ENCODE measurements at regions not wholly inside any gene's neighbourhood (a gene's known extent, or its start where the extent isn't known, plus 50 kb on each side); places are given as distances from the start of the nearest gene placed in this dataset.
"Not testable (repeated sequence)": the region's sequence is repeated elsewhere in the genome, so short reads cannot be mapped to it uniquely, and the experiment has no call there.

DNA sequence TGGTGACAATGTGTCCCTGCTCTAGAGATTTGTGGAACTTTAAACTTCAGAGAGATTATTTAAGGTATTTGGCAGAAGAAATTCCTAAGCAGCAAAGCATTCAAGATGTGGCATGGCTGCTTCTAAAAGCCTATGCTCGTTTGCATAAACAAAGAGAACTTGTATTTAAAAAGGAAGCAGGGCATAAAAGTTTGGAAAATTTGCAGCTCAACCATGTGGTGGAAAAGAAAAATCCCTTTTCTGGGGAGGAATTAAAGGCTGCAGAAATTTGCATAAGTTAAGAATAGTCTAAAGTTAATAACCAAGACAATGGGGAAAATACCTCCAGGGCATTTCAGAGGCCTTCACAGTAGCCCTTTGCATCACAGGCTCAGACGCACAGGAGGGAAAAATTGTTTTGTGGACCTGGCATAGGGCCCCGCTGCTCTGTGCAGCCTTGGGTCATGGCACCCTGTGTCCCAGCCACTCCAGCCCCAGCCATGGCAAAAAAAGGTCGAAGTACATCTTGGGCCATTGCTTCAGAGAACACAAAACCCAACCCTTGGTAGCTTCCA, 1109.1 kb downstream of the OTOL1 start:
- no peak overlapping the region for H3K4me3 ChIP-seq (replicated peaks; ENCODE audit: low read depth, low read length)
- no peak for DNase-seq (ENCODE audit: extremely low read depth, low read depth)
- TF ChIP-seq, protein P1, sequence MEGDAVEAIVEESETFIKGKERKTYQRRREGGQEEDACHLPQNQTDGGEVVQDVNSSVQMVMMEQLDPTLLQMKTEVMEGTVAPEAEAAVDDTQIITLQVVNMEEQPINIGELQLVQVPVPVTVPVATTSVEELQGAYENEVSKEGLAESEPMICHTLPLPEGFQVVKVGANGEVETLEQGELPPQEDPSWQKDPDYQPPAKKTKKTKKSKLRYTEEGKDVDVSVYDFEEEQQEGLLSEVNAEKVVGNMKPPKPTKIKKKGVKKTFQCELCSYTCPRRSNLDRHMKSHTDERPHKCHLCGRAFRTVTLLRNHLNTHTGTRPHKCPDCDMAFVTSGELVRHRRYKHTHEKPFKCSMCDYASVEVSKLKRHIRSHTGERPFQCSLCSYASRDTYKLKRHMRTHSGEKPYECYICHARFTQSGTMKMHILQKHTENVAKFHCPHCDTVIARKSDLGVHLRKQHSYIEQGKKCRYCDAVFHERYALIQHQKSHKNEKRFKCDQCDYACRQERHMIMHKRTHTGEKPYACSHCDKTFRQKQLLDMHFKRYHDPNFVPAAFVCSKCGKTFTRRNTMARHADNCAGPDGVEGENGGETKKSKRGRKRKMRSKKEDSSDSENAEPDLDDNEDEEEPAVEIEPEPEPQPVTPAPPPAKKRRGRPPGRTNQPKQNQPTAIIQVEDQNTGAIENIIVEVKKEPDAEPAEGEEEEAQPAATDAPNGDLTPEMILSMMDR (IDR thresholded peaks at IDR 0.05; ENCODE audit: low read depth, low read length, missing control alignments) = no peak

DNA sequence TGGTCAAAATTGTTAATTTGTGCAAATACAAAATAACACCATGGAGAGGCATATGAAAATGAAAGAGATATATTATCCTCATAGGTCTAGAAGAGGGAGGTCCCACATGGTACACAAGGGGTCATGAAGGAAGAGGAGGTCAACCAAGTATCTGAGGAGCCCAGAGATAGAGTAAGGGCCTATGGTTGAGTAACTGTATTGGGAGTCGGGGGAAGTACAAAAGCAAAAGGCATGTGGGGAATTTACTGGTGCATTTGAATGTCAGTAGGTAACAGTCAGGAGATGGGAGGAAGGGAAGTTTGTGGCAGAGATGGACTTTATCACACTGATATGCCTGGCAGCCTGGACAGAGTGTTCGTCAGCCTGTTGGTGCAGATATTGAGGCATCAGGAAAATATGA, 1113.7 kb downstream of the OTOL1 start:
- DNase-seq (ENCODE audit: extremely low read depth, low read depth) = no peak
- TF ChIP-seq, protein P1 (IDR thresholded peaks at IDR 0.05; ENCODE audit: low read depth, low read length, missing control alignments) = no peak
- H3K4me3 ChIP-seq (replicated peaks; ENCODE audit: low read depth, low read length) = no peak overlapping the region

DNA sequence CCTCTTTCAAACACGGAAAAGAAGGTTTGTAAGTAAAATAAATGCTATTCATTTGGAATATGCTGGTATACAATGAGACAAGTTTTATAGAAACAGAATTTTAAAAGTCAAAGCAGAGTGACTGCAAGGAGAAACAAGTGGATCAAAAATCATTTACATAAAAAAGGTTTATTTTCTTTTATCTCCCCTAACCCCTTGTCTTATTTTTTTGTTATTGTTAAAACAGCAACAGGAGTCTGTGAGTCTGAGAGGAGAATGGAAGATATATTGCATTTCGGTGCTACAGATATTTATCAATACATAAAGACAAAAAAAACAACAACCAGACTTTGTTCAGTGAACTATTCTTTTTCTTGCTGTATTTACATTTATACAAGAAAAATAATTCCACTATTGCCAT, 1116.4 kb downstream of the OTOL1 start:
- no peak for DNase-seq (ENCODE audit: extremely low read depth, low read depth)
- TF ChIP-seq, protein P1 (IDR thresholded peaks at IDR 0.05; ENCODE audit: low read depth, low read length, missing control alignments) = no peak
- no peak overlapping the region for H3K4me3 ChIP-seq (replicated peaks; ENCODE audit: low read depth, low read length)

DNA sequence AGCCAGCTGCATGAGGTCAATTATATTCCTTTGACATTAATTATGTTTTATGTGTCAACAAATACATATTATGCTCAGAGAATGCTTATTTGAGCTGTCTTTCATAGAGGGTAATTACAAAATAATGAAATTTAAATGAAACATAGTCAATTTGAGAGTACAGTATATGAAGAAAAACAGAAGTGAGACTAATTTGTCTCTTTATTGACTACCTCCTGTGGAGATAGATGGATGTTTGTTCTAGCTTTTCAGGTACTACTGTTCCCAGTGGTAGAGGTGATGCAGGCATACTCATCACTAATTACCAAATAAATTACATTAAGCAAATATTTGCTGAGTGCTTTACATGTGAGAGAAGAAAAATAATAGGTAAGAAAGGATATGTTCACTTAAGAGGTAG, 1129.6 kb downstream of the OTOL1 start:
- no peak for DNase-seq (ENCODE audit: extremely low read depth, low read depth)
- TF ChIP-seq, protein P1 (IDR thresholded peaks at IDR 0.05; ENCODE audit: low read depth, low read length, missing control alignments) = no peak
- no peak overlapping the region for H3K4me3 ChIP-seq (replicated peaks; ENCODE audit: low read depth, low read length)

DNA sequence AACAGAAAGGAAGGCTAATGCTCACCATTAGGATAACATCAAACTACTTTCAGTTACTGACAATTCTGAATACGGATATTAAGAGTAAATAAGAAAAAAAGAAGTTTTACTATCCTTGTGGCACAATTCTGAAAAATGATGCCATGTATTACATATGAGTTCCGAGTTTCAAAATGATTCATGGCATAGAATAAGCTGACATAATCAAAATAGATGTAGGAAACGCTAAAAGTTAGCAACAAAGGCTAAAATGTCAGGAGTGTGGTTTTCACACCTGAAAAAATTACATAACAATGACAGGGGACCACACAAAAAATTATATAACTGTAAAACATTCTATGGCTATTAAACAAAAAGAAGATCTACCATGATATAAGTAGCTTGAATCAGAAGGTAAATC, 1131.9 kb downstream of the OTOL1 start:
- no peak overlapping the region for H3K4me3 ChIP-seq (replicated peaks; ENCODE audit: low read depth, low read length)
- TF ChIP-seq, protein P1 (IDR thresholded peaks at IDR 0.05; ENCODE audit: low read depth, low read length, missing control alignments) = no peak
- no peak for DNase-seq (ENCODE audit: extremely low read depth, low read depth)

DNA sequence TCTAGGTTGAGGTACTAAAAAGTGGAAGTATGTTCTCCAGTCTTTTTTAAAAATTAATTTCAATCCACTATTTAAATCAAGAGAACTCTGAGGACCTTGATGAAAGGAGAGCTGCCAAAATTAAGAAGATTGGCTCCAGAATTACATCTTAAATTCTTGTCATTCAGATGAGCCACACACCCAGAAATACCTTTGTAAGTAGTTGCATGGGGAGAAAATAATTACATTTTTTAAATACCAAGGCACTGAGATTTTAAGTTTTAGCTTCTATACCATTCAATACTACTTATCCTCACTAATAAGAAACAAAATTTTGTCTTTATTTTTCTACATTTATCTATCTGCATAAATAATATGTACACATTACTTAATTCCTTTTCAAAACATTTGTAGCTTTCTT, 1132.8 kb downstream of the OTOL1 start:
- TF ChIP-seq, protein P1 (IDR thresholded peaks at IDR 0.05; ENCODE audit: low read depth, low read length, missing control alignments) = no peak
- H3K4me3 ChIP-seq (replicated peaks; ENCODE audit: low read depth, low read length) = no peak overlapping the region
- no peak for DNase-seq (ENCODE audit: extremely low read depth, low read depth)

DNA sequence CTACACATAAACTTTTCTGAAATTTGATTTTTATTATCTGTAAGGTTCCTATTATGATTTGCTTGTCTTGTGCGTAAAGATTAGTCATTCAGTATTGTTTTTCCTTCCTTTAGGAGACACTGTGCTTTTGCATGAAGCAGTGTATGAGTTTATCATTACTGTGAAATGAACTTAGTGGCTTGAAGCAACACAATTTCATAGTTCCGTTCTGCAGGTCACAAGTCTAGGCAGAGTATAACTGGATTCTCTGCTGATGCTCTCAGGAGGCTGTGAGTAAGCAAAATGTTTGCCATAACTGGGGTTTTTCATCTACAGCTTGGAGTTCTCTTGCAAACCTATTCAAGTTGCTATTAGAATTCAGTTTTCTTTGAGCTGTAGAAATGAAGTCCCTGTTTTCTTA, 1136.1 kb downstream of the OTOL1 start:
- TF ChIP-seq, protein P1 (IDR thresholded peaks at IDR 0.05; ENCODE audit: low read depth, low read length, missing control alignments) = no peak
- no peak for DNase-seq (ENCODE audit: extremely low read depth, low read depth)

DNA sequence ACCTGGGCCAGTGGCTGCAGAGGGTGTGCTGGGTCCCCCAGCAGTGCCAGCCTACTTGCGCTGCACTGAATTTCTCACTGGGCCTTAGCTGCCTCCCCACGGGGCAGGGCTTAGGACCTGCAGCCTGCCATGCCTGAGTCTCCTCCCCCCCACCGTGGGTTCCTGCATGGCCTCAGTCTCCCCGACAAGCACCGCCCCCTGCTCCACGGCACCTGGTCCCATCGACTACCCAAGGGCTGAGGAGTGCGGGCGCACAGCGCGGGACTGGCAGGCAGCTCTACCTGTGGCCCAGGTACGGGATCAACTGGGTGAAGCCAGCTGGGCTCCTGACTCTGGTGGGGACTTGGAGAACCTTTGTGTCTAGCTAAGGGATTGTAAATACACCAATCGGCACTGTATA, 1143.6 kb downstream of the OTOL1 start:
- DNase-seq (ENCODE audit: extremely low read depth, low read depth); H3K4me3 ChIP-seq (replicated peaks; ENCODE audit: low read depth, low read length): not testable (repeated sequence)

More for the DNA sequence above, 1136.1 kb downstream of the OTOL1 start:
- no peak overlapping the region for H3K4me3 ChIP-seq (replicated peaks; ENCODE audit: low read depth, low read length)
